NCI-H1105 (cell line): ENCODE measurements at regions not wholly inside any gene's neighbourhood (a gene's known extent, or its start where the extent isn't known, plus 50 kb on each side); places are given as distances from the start of the nearest gene placed in this dataset.

Experiments used
- DNase-seq: peaks from one replicate; lab custom pipeline; 2025; lab: John Stamatoyannopoulos, UW

- DNase-seq = no peak
Measured at GRCh38 chr4:99712530-99712929, 54.9 kb upstream of the C4orf54 start.

GRCh38 chr4:99712099-99712498 is 54.5 kb upstream of the C4orf54 start:
- DNase-seq = no peak

- DNase-seq = no peak
Measured at GRCh38 chr4:99711657-99712056, 54.0 kb upstream of the C4orf54 start.

- DNase-seq = no peak
Measured at GRCh38 chr4:99710681-99711345, 53.2 kb upstream of the C4orf54 start.

- DNase-seq = no peak
Measured at GRCh38 chr4:99710020-99710419, 52.4 kb upstream of the C4orf54 start.

GRCh38 chr4:99708551-99708950 is 50.9 kb upstream of the C4orf54 start:
- DNase-seq = no peak
